ENCODE measurements at regions not wholly inside any gene's neighbourhood (a gene's known extent, or its start where the extent isn't known, plus 50 kb on each side); places are given as distances from the start of the nearest gene placed in this dataset.

DNA sequence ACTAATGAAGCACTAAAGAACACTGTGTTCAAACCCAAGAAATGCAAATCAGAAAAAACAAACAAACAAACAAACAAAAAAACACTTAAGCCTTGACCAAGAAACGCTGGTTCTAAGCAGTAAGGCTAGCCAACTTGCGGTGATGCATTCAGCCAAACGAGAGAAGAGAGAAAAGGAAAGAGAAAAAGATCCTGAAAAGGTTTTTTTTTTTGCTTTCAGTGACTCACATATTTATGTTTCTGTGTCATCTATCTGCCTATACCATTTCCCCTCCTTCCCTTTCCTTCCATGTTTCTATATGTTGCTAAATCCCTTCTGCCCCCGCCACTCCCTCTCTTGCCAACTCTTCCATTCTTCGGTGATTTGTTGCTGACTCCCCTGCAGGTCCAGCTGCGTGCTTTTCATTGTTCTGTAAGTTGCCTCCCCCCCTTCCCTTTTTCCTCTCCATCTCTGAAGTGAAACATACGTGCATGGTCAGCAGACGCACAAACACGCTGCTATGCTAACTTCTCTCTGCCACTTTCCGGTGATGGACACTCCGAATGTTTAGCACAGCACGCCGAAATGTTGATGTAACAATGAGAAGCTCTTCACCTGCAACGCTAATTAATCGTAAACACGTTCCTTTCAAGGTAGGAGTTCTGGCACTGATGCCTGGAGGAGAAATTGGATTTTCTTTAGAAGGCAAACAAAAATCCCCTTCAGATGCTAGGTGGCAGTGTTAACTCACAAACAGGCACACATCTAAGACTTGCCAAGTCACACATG lies 154.4 kb downstream of the TUSC7 start:
- no peak overlapping the region for H3K4me3 Mint-ChIP-seq
- no peaks in the 10 kb centered on the region for H3K9me3 Mint-ChIP-seq
- no peak for DNase-seq (ENCODE audit: low spot score)
- intact Hi-C loops (cut with micrococcal nuclease): no loop called here
- no peaks in the 10 kb centered on the region for H3K27me3 Mint-ChIP-seq (ENCODE audit: insufficient read depth)
- no peak overlapping the region for H3K27ac Mint-ChIP-seq
- H3K4me1 Mint-ChIP-seq (ENCODE audit: low read depth): no peaks in the 10 kb centered on the region
- H3K36me3 Mint-ChIP-seq (ENCODE audit: low read depth): no peaks in the 10 kb centered on the region

- intact Hi-C loops (cut with micrococcal nuclease): no loop called here
- no peak overlapping the region for H3K27ac Mint-ChIP-seq
- DNase-seq (ENCODE audit: low spot score): no peak
- no peaks in the 10 kb centered on the region for H3K9me3 Mint-ChIP-seq
- no peak overlapping the region for H3K4me3 Mint-ChIP-seq
- no peaks in the 10 kb centered on the region for H3K4me1 Mint-ChIP-seq (ENCODE audit: low read depth)
- H3K36me3 Mint-ChIP-seq (ENCODE audit: low read depth): no peaks in the 10 kb centered on the region
- H3K27me3 Mint-ChIP-seq (ENCODE audit: insufficient read depth): no peaks in the 10 kb centered on the region
Observed at GRCh38 chr3:116864590-116864927, 155.0 kb downstream of the TUSC7 start.

DNA sequence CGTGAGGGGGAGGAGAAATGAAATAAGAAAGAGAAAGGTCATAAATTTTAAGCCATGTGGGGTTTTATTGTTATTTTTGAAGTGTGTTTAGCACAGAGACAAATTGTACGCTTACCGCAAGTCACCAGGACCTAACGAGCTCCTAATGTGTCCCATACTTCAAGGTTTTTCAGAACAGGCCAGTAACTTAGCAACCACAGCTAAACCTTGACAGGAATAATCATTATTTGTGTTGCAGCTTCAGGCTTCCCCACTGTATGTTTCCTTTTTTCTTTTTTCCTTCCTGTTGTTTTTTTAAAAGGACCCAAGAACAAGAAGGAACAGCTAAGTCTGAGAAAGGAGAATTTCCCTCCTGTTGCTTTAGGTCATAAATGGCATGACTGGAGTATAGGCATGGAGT lies 160.8 kb downstream of the TUSC7 start:
- Mint-ChIP-seq H3K27me3 (ENCODE audit: insufficient read depth) (no peaks in the 10 kb centered on the region), H3K36me3 (ENCODE audit: low read depth) (no peaks in the 10 kb centered on the region), H3K4me1 (ENCODE audit: low read depth) (no peaks in the 10 kb centered on the region), H3K9me3 (no peaks in the 10 kb centered on the region), H3K4me3 (no peak overlapping the region), H3K27ac (no peak overlapping the region)
- DNase-seq (ENCODE audit: low spot score): no peak
- intact Hi-C loops (cut with micrococcal nuclease): no loop called here

- Mint-ChIP-seq H3K4me1 (ENCODE audit: low read depth) (no peaks in the 10 kb centered on the region), H3K27ac (no peak overlapping the region), H3K27me3 (ENCODE audit: insufficient read depth) (no peaks in the 10 kb centered on the region), H3K9me3 (no peaks in the 10 kb centered on the region), H3K4me3 (no peak overlapping the region), H3K36me3 (ENCODE audit: low read depth) (no peaks in the 10 kb centered on the region)
- no peak for DNase-seq (ENCODE audit: low spot score)
- intact Hi-C loops (cut with micrococcal nuclease): no loop called here
Observed at GRCh38 chr3:116871905-116872304, 162.3 kb downstream of the TUSC7 start.

- Mint-ChIP-seq H3K9me3 (no peaks in the 10 kb centered on the region), H3K27me3 (ENCODE audit: insufficient read depth) (no peaks in the 10 kb centered on the region), H3K4me1 (ENCODE audit: low read depth) (no peaks in the 10 kb centered on the region), H3K4me3 (no peak overlapping the region), H3K36me3 (ENCODE audit: low read depth) (no peaks in the 10 kb centered on the region), H3K27ac (no peak overlapping the region)
- intact Hi-C loops (cut with micrococcal nuclease): no loop called here
- DNase-seq (ENCODE audit: low spot score): no peak
Observed at GRCh38 chr3:116872688-116873087, 163.1 kb downstream of the TUSC7 start.

- H3K4me3 Mint-ChIP-seq: no peak overlapping the region
- H3K36me3 Mint-ChIP-seq (ENCODE audit: low read depth): no peaks in the 10 kb centered on the region
- DNase-seq (ENCODE audit: low spot score): no peak
- intact Hi-C loops (cut with micrococcal nuclease): no loop called here
- H3K9me3 Mint-ChIP-seq: no peaks in the 10 kb centered on the region
- H3K4me1 Mint-ChIP-seq (ENCODE audit: low read depth): no peaks in the 10 kb centered on the region
- H3K27ac Mint-ChIP-seq: no peak overlapping the region
- no peaks in the 10 kb centered on the region for H3K27me3 Mint-ChIP-seq (ENCODE audit: insufficient read depth)
Observed at GRCh38 chr3:116873142-116873541, 163.6 kb downstream of the TUSC7 start.

DNA sequence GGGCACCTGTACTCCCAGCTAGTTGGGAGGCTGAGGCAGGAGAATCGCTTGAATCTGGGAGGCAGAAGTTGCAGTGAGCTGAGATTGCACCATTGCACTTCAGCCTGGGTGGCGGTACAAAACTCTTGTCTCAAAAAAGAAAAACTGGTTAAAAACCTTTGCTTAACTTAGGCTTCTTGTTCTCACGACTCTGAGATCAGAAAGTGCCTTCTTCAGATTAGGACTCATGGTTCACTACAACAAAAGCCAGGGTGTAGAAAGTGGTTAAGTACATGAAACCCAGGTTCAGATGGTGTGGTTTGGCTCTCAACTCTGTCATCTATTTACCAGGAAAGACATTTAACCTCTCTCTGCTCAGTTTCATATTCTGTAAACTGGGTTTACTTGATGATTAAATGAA lies 168.4 kb downstream of the TUSC7 start:
- Mint-ChIP-seq H3K27me3 (ENCODE audit: insufficient read depth) (no peaks in the 10 kb centered on the region), H3K9me3 (no peaks in the 10 kb centered on the region), H3K36me3 (ENCODE audit: low read depth) (no peaks in the 10 kb centered on the region), H3K27ac (no peak overlapping the region), H3K4me3 (no peak overlapping the region), H3K4me1 (ENCODE audit: low read depth) (no peaks in the 10 kb centered on the region)
- no peak for DNase-seq (ENCODE audit: low spot score)
- intact Hi-C loops (cut with micrococcal nuclease): no loop called here

GRCh38 chr3:116886202-116886893 lies 176.8 kb downstream of the TUSC7 start:
- Mint-ChIP-seq H3K4me1 (ENCODE audit: low read depth) (no peaks in the 10 kb centered on the region), H3K4me3 (no peak overlapping the region), H3K9me3 (no peaks in the 10 kb centered on the region), H3K36me3 (ENCODE audit: low read depth) (no peaks in the 10 kb centered on the region), H3K27ac (no peak overlapping the region), H3K27me3 (ENCODE audit: insufficient read depth) (no peaks in the 10 kb centered on the region)
- intact Hi-C loops (cut with micrococcal nuclease): no loop called here
- no peak for DNase-seq (ENCODE audit: low spot score)

GRCh38 chr3:116896116-116896515 lies 186.5 kb downstream of the TUSC7 start:
- H3K36me3 Mint-ChIP-seq (ENCODE audit: low read depth): no peaks in the 10 kb centered on the region
- intact Hi-C loops (cut with micrococcal nuclease): no loop called here
- no peaks in the 10 kb centered on the region for H3K27me3 Mint-ChIP-seq (ENCODE audit: insufficient read depth)
- H3K27ac Mint-ChIP-seq: no peak overlapping the region
- H3K9me3 Mint-ChIP-seq: no peaks in the 10 kb centered on the region
- no peak overlapping the region for H3K4me3 Mint-ChIP-seq
- no peaks in the 10 kb centered on the region for H3K4me1 Mint-ChIP-seq (ENCODE audit: low read depth)
- no peak for DNase-seq (ENCODE audit: low spot score)

DNA sequence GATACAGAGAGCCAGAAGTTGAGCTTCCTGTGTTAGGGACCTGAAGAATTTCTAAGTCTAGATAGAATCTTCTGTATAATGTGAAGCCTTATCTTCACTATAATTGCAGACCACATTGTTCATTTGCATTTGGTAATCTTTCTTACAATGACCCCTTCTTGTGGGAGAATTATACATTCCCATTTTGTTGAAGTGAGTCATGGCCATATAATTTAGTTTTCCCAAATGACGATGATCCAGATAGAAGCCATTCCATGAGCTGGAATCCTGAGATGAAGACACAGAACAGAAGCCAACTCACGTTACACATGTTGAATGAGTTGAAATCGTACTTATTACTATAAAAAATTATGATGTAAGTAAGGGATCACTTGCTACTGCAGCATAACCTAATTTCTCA lies 187.8 kb downstream of the TUSC7 start:
- H3K4me3 Mint-ChIP-seq: no peak overlapping the region
- no peaks in the 10 kb centered on the region for H3K9me3 Mint-ChIP-seq
- no peaks in the 10 kb centered on the region for H3K4me1 Mint-ChIP-seq (ENCODE audit: low read depth)
- H3K36me3 Mint-ChIP-seq (ENCODE audit: low read depth): no peaks in the 10 kb centered on the region
- no peak for DNase-seq (ENCODE audit: low spot score)
- no peak overlapping the region for H3K27ac Mint-ChIP-seq
- H3K27me3 Mint-ChIP-seq (ENCODE audit: insufficient read depth): no peaks in the 10 kb centered on the region
- intact Hi-C loops (cut with micrococcal nuclease): no loop called here

GRCh38 chr3:116899253-116899652 lies 189.7 kb downstream of the TUSC7 start:
- Mint-ChIP-seq H3K4me1 (ENCODE audit: low read depth) (no peaks in the 10 kb centered on the region), H3K4me3 (no peak overlapping the region), H3K27ac (no peak overlapping the region), H3K36me3 (ENCODE audit: low read depth) (no peaks in the 10 kb centered on the region), H3K9me3 (no peaks in the 10 kb centered on the region), H3K27me3 (ENCODE audit: insufficient read depth) (no peaks in the 10 kb centered on the region)
- intact Hi-C loops (cut with micrococcal nuclease): no loop called here
- no peak for DNase-seq (ENCODE audit: low spot score)

GRCh38 chr3:116905334-116905733 lies 195.8 kb downstream of the TUSC7 start:
- Mint-ChIP-seq H3K9me3 (no peaks in the 10 kb centered on the region), H3K27ac (no peak overlapping the region), H3K4me3 (no peak overlapping the region), H3K4me1 (ENCODE audit: low read depth) (no peaks in the 10 kb centered on the region), H3K36me3 (ENCODE audit: low read depth) (no peaks in the 10 kb centered on the region), H3K27me3 (ENCODE audit: insufficient read depth) (no peaks in the 10 kb centered on the region)
- no peak for DNase-seq (ENCODE audit: low spot score)
- intact Hi-C loops (cut with micrococcal nuclease): no loop called here

DNA sequence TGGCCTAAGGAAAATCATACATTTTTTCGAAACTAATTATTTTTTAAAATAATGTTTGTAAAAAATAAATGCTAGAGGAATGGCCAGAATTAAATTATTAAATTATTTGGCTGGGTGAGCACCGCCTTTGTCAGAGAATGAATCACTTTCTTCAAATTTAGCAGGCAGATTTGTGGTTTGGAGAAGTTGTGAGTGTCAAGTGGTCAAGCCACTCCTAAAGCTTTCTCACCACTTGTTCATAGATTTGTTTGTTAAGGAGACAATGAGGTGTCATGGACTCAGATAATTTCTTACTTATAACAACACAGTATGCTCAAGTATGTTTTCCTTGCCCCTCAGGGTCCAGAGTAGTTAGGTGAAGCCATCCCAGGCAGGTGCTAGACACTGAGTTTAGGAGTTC lies 196.2 kb downstream of the TUSC7 start:
- no peak overlapping the region for H3K27ac Mint-ChIP-seq
- no peaks in the 10 kb centered on the region for H3K36me3 Mint-ChIP-seq (ENCODE audit: low read depth)
- intact Hi-C loops (cut with micrococcal nuclease): no loop called here
- no peaks in the 10 kb centered on the region for H3K27me3 Mint-ChIP-seq (ENCODE audit: insufficient read depth)
- no peaks in the 10 kb centered on the region for H3K4me1 Mint-ChIP-seq (ENCODE audit: low read depth)
- H3K9me3 Mint-ChIP-seq: no peaks in the 10 kb centered on the region
- no peak overlapping the region for H3K4me3 Mint-ChIP-seq
- no peak for DNase-seq (ENCODE audit: low spot score)

GRCh38 chr3:116912116-116912515 lies 202.5 kb downstream of the TUSC7 start:
- no peaks in the 10 kb centered on the region for H3K36me3 Mint-ChIP-seq (ENCODE audit: low read depth)
- H3K27me3 Mint-ChIP-seq (ENCODE audit: insufficient read depth): no peaks in the 10 kb centered on the region
- no peak overlapping the region for H3K27ac Mint-ChIP-seq
- no peak overlapping the region for H3K4me3 Mint-ChIP-seq
- H3K4me1 Mint-ChIP-seq (ENCODE audit: low read depth): no peaks in the 10 kb centered on the region
- H3K9me3 Mint-ChIP-seq: no peaks in the 10 kb centered on the region
- intact Hi-C loops (cut with micrococcal nuclease): no loop called here
- no peak for DNase-seq (ENCODE audit: low spot score)
